WTC11 (cell line): ENCODE measurements at regions not wholly inside any gene's neighbourhood (a gene's known extent, or its start where the extent isn't known, plus 50 kb on each side); places are given as distances from the start of the nearest gene placed in this dataset.

ENCODE experiments used
- ATF1 ChIP-seq: sonication (generic); formaldehyde crosslinking; IDR thresholded peaks from 2 replicates; pipeline ENCODE4 v1.8.1; 2023; ENCODE audit warnings: mild to moderate bottlenecking, moderate library complexity, missing genetic modification reagents
- CTCF ChIP-seq: fragments of 200-600 bp; IDR thresholded peaks from 2 replicates; pipeline ENCODE4 v1.8.0; 2022; ENCODE audit warnings: antibody characterized with exemption
- FOXK1 ChIP-seq: sonication (generic); formaldehyde crosslinking; IDR thresholded peaks from 2 replicates; pipeline ENCODE4 v1.8.0; 2022; ENCODE audit warnings: mild to moderate bottlenecking, moderate library complexity, missing genetic modification reagents
- NR3C1 ChIP-seq: sonication (generic); formaldehyde crosslinking; conservative IDR thresholded peaks from 2 replicates; pipeline ENCODE4 v1.8.1; 2023; ENCODE audit warnings: low read depth, mild to moderate bottlenecking, missing genetic modification reagents
- PREB ChIP-seq: sonication (generic); formaldehyde crosslinking; IDR thresholded peaks from 2 replicates; pipeline ENCODE4 v1.8.1; 2022; ENCODE audit warnings: mild to moderate bottlenecking, missing genetic modification reagents, moderate library complexity, borderline replicate concordance
- SMAD4 ChIP-seq: sonication (generic); formaldehyde crosslinking; IDR thresholded peaks from 2 replicates; pipeline ENCODE4 v1.8.0; 2022; ENCODE audit warnings: mild to moderate bottlenecking, missing genetic modification reagents
- USF1 ChIP-seq: sonication (generic); formaldehyde crosslinking; IDR thresholded peaks from 2 replicates; pipeline ENCODE4 v1.8.0; 2022; ENCODE audit warnings: mild to moderate bottlenecking, missing genetic modification reagents
- ZNF232 ChIP-seq: sonication (generic); formaldehyde crosslinking; IDR thresholded peaks from 2 replicates; pipeline ENCODE4 v1.8.0; 2022; ENCODE audit warnings: mild to moderate bottlenecking, missing genetic modification reagents

GRCh38 chr4:35942092-35942491 is 302.2 kb downstream of the ARAP2 start:
- TF ChIP-seq CTCF (no peak), FOXK1 (CRISPR knock-in tag) (no peak), USF1 (CRISPR knock-in tag) (no peak), NR3C1 (no peak), ZNF232 (CRISPR knock-in tag) (no peak), ATF1 (CRISPR knock-in tag) (no peak), SMAD4 (CRISPR knock-in tag) (no peak), PREB (CRISPR knock-in tag) (no peak)
